Fibroblast of villous mesenchyme (primary cell): ENCODE measurements at regions not wholly inside any gene's neighbourhood (a gene's known extent, or its start where the extent isn't known, plus 50 kb on each side); places are given as distances from the start of the nearest gene placed in this dataset.

Source experiments
- DNase-seq: peaks from one replicate; pipeline ENCODE4 v3.0.0-alpha.2; 2010; ENCODE audit warnings: low read depth
- H3K4me3 ChIP-seq: 2 replicates; pipeline ENCODE4 v1.5.1; 2011; ENCODE audit warnings: low read depth, mild to moderate bottlenecking, low read length
- CTCF ChIP-seq: IDR thresholded peaks from 2 replicates; pipeline ENCODE4 v1.5.1; 2012; ENCODE audit warnings: low read depth, mild to moderate bottlenecking, low read length; ENCODE audit not compliant: insufficient read depth

GRCh38 chr10:36182606-36183005 lies 540.5 kb upstream of the FZD8 start:
- no peak overlapping the region for H3K4me3 ChIP-seq
- DNase-seq = no peak

DNA sequence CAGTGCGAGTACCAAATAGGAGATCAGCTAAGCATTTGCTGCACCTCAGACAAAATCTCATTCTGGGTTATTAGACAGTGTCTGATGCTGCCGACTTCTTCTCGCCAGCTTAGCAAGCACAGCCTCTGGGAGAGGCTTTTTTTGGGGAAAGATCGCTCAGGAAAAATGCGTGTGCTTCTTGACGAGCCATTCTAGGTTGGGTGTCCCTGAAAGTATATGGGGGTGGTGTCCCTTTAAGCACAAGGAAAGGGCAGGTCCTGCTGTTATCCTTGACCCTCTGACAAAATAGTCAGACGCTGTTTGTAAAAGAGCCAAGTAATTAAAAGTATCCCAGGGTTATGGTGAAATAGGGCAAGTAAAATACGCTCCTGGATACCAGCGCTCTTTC lies 540.1 kb upstream of the FZD8 start:
- no peak for TF ChIP-seq CTCF
- no peak overlapping the region for H3K4me3 ChIP-seq
- peak; percentile 49 for DNase-seq

More at GRCh38 chr10:36182606-36183005, 540.5 kb upstream of the FZD8 start:
- TF ChIP-seq CTCF = no peak

- no peak overlapping the region for H3K4me3 ChIP-seq
- TF ChIP-seq CTCF = no peak
- DNase-seq = peak; percentile 66
Observed at GRCh38 chr10:36181426-36182178, 539.5 kb upstream of the FZD8 start.

DNA sequence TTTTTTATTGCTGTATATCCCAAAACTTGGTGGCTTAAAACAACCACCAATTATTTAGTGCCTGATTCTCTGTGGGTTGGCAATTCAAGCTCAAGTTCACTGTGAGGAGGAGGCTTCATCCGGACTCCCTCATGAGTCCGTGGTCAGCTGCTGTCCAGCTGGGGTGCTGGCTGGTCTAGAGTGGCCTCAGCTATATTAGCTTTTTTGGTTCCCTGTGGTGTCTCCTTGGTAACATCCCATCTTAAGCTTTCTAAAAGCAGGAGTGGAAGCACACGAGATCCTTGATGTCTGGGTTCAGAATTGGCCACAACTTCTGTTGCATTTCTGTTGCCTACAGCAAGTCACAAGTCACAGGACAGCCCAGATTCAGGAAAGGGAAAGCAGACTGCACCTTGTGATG lies 536.5 kb upstream of the FZD8 start:
- no peak overlapping the region for H3K4me3 ChIP-seq
- DNase-seq = no peak
- TF ChIP-seq CTCF = no peak

GRCh38 chr10:36177071-36177470 lies 535.0 kb upstream of the FZD8 start:
- no peak overlapping the region for H3K4me3 ChIP-seq
- no peak for DNase-seq
- no peak for TF ChIP-seq CTCF

- no peak for TF ChIP-seq CTCF
- DNase-seq = no peak
- no peak overlapping the region for H3K4me3 ChIP-seq
Observed at GRCh38 chr10:36175954-36176353, 533.9 kb upstream of the FZD8 start.

- H3K4me3 ChIP-seq = no peak overlapping the region
- no peak for DNase-seq
- no peak for TF ChIP-seq CTCF
Observed at GRCh38 chr10:36173364-36173763, 531.3 kb upstream of the FZD8 start.
